ENCODE measurements at regions not wholly inside any gene's neighbourhood (a gene's known extent, or its start where the extent isn't known, plus 50 kb on each side); places are given as distances from the start of the nearest gene placed in this dataset.

DNA sequence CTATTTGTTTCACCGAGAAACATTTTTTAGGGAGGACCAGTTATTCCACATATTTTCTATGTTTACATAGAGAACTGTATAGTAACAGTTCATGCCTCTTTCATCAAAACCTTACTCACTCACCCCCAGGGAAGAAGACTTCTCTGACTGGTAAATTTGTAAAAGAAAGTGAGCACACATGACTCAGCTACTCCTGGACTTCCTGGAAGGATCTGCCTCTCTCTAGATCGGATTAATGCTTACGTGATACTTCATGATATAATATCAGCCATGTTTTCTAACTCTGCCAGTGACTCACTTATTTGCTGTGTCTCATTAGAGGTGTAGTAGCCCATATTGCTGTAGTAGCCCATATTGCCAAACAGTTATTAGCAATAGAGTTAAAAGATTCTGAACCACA, 494.3 kb upstream of the ATXN7L3B start:
- H3K4me3 ChIP-seq: no peak overlapping the region
- no peaks in the 10 kb centered on the region for H3K9me3 ChIP-seq
- ATAC-seq (no peak), DNase-seq (no peak)
- TF ChIP-seq, protein P1, sequence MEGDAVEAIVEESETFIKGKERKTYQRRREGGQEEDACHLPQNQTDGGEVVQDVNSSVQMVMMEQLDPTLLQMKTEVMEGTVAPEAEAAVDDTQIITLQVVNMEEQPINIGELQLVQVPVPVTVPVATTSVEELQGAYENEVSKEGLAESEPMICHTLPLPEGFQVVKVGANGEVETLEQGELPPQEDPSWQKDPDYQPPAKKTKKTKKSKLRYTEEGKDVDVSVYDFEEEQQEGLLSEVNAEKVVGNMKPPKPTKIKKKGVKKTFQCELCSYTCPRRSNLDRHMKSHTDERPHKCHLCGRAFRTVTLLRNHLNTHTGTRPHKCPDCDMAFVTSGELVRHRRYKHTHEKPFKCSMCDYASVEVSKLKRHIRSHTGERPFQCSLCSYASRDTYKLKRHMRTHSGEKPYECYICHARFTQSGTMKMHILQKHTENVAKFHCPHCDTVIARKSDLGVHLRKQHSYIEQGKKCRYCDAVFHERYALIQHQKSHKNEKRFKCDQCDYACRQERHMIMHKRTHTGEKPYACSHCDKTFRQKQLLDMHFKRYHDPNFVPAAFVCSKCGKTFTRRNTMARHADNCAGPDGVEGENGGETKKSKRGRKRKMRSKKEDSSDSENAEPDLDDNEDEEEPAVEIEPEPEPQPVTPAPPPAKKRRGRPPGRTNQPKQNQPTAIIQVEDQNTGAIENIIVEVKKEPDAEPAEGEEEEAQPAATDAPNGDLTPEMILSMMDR (IDR thresholded peaks at IDR 0.05): no peak
- TF ChIP-seq POLR2A (IDR thresholded peaks at IDR 0.05): no peak
- intact Hi-C loops (cut with DNase I): no loop called here
- H3K36me3 ChIP-seq: no peaks in the 10 kb centered on the region
- no peaks in the 10 kb centered on the region for H3K4me1 ChIP-seq
- no peaks in the 10 kb centered on the region for H3K27me3 ChIP-seq
- no peak overlapping the region for H3K27ac ChIP-seq
- WGBS (ENCODE audit: insufficient coverage, low coverage, low lambda C conversion rate, missing lambda C conversion rate): 81% methylated on average over 3 of the region's 3 CpGs

DNA sequence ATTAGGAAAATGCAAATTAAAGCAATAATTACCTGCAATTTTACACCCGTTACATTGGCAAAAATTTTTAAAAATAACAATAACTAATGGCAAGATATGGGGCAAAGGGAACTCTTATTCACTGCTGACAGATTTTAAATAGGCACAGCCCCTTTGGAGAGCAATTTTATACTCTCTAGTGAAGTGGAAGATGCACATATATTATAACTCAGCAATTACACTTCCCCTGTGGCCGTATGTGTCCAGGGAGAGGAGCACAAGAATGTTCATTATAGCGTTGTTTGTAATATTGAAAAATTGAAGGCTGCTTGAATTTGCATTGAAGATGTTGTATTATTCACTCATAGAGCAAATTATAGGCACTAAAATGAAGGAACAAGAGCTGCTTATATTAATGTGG, 488.3 kb upstream of the ATXN7L3B start:
- no peak for DNase-seq
- ATAC-seq: no peak
- 54% methylated on average over 3 of the region's 3 CpGs for WGBS (ENCODE audit: insufficient coverage, low coverage, low lambda C conversion rate, missing lambda C conversion rate)

DNA sequence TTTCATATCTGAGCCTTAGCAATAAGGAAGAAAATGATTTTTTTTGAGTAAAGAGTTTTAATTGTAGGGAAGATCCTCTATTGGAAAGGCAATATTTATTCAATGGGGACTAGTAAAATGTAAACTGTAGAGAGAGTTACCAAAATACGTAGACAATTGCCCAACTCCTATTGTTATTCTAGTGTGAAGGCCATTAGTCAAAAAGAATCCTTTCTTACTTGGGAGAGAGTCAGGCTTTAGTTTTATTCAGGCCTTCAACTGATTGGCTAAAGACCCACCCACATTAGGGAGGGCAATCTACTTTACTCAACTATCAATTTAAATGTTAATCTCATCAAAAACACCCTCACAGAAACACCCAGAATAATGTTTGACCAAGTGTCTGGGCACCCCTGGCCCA, 485.8 kb upstream of the ATXN7L3B start:
- WGBS (ENCODE audit: insufficient coverage, low coverage, low lambda C conversion rate, missing lambda C conversion rate): 45% methylated on average over 1 of the region's 1 CpG
- no peaks in the 10 kb centered on the region for H3K9me3 ChIP-seq
- H3K4me3 ChIP-seq: no peak overlapping the region
- TF ChIP-seq, protein P1 (IDR thresholded peaks at IDR 0.05): no peak
- TF ChIP-seq POLR2A (IDR thresholded peaks at IDR 0.05): no peak
- ATAC-seq (no peak), DNase-seq (no peak)
- no peak overlapping the region for H3K27ac ChIP-seq
- no peaks in the 10 kb centered on the region for H3K27me3 ChIP-seq
- H3K36me3 ChIP-seq: no peaks in the 10 kb centered on the region
- H3K4me1 ChIP-seq: no peaks in the 10 kb centered on the region
- intact Hi-C loops (cut with DNase I): no loop called here

More for the DNA sequence above, 488.3 kb upstream of the ATXN7L3B start:
- Histone ChIP-seq H3K36me3 (no peaks in the 10 kb centered on the region), H3K9me3 (no peaks in the 10 kb centered on the region), H3K4me1 (no peaks in the 10 kb centered on the region), H3K27ac (no peak overlapping the region), H3K27me3 (no peaks in the 10 kb centered on the region), H3K4me3 (no peak overlapping the region)
- TF ChIP-seq POLR2A (IDR thresholded peaks at IDR 0.05): no peak
- TF ChIP-seq, protein P1 (IDR thresholded peaks at IDR 0.05): no peak
- intact Hi-C loops (cut with DNase I): no loop called here

DNA sequence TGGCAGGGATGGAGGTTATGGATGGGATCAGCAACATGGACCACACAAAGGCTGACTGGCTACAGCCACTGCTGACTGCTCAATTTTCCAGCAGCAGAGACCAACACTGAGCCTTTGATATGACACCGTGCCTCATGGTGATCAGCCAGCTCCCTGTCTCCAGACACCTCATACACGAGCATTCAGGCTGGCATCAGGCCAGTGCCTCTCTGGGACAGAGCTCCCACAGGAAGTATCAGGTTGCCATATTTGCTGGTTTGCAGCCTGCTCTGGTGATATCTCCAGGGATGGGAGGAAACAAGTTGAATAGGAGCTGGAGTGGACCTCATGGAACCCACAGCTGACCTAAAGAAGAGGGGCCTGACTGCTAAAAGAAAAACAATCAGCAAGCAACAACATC, 471.2 kb upstream of the ATXN7L3B start:
- no peak overlapping the region for H3K4me3 ChIP-seq
- no peak for ATAC-seq
- no peaks in the 10 kb centered on the region for H3K27me3 ChIP-seq
- H3K9me3 ChIP-seq: no peaks in the 10 kb centered on the region
- no peak for TF ChIP-seq POLR2A (IDR thresholded peaks at IDR 0.05)
- TF ChIP-seq, protein P1 (IDR thresholded peaks at IDR 0.05): no peak
- no peaks in the 10 kb centered on the region for H3K36me3 ChIP-seq
- no peaks in the 10 kb centered on the region for H3K4me1 ChIP-seq
- intact Hi-C loops (cut with DNase I): no loop called here
- DNase-seq: no peak
- H3K27ac ChIP-seq: no peak overlapping the region
- no CpG with 5 or more reads among the region's 2 CpGs for WGBS (ENCODE audit: insufficient coverage, low coverage, low lambda C conversion rate, missing lambda C conversion rate)

DNA sequence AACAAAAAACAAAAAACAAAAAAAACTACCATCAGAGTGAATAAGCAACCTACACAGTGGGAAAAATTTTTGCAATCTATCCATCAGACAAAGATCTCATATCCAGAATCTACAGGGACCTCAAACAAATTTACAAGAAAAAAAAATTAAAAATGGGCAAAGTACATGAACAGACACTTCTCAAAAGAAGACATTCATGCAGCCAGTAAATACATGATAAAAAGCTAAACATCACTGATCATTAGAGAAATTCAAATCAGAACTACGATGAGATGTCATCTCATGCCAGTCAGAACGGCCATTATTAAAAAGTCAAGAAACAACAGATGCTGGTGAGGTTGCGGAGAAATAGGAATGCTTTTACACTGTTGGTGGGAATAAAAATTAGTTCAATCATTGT, 466.5 kb upstream of the ATXN7L3B start:
- WGBS (ENCODE audit: insufficient coverage, low coverage, low lambda C conversion rate, missing lambda C conversion rate): 77% methylated on average over 3 of the region's 3 CpGs
- ATAC-seq: no peak
- no peaks in the 10 kb centered on the region for H3K36me3 ChIP-seq
- H3K4me1 ChIP-seq: no peaks in the 10 kb centered on the region
- intact Hi-C loops (cut with DNase I): no loop called here
- no peaks in the 10 kb centered on the region for H3K27me3 ChIP-seq
- DNase-seq: no peak
- no peak overlapping the region for H3K4me3 ChIP-seq
- TF ChIP-seq, protein P1 (IDR thresholded peaks at IDR 0.05): no peak
- no peaks in the 10 kb centered on the region for H3K9me3 ChIP-seq
- H3K27ac ChIP-seq: no peak overlapping the region
